ENCODE measurements at regions not wholly inside any gene's neighbourhood (a gene's known extent, or its start where the extent isn't known, plus 50 kb on each side); places are given as distances from the start of the nearest gene placed in this dataset.

DNA sequence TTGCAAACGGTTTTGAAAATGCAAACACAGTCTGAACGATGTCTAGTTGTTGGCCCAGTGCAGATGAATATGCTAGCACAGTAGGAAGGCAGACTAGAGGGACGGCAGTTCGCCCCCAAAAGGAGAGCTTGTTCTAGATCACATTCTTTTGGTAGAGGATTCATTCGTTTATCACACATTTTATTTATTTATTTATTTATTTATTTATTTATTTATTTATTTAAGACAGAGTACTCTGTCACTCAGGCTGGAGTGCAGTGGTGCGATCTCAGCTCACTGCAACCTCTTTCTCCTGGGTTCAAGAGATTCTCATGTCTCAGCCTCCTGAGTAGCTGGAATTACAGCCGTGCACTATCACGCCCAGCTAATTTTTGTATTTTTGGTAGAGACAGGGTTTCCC is 59.4 kb upstream of the ZPBP start:
- TF ChIP-seq, protein P1, sequence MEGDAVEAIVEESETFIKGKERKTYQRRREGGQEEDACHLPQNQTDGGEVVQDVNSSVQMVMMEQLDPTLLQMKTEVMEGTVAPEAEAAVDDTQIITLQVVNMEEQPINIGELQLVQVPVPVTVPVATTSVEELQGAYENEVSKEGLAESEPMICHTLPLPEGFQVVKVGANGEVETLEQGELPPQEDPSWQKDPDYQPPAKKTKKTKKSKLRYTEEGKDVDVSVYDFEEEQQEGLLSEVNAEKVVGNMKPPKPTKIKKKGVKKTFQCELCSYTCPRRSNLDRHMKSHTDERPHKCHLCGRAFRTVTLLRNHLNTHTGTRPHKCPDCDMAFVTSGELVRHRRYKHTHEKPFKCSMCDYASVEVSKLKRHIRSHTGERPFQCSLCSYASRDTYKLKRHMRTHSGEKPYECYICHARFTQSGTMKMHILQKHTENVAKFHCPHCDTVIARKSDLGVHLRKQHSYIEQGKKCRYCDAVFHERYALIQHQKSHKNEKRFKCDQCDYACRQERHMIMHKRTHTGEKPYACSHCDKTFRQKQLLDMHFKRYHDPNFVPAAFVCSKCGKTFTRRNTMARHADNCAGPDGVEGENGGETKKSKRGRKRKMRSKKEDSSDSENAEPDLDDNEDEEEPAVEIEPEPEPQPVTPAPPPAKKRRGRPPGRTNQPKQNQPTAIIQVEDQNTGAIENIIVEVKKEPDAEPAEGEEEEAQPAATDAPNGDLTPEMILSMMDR (IDR thresholded peaks at IDR 0.05), result no peak
- no peak for TF ChIP-seq EP300 (IDR thresholded peaks at IDR 0.05; ENCODE audit: borderline replicate concordance in 1 of 2, low read depth in 1 of 2, low read length in 1 of 2)
- no peak for TF ChIP-seq JUND (IDR thresholded peaks at IDR 0.05)
- TF ChIP-seq, protein P2, sequence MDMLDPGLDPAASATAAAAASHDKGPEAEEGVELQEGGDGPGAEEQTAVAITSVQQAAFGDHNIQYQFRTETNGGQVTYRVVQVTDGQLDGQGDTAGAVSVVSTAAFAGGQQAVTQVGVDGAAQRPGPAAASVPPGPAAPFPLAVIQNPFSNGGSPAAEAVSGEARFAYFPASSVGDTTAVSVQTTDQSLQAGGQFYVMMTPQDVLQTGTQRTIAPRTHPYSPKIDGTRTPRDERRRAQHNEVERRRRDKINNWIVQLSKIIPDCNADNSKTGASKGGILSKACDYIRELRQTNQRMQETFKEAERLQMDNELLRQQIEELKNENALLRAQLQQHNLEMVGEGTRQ (IDR thresholded peaks at IDR 0.05; ENCODE audit: borderline replicate concordance, low read depth, low read length), result no peak
- TF ChIP-seq, protein P3, sequence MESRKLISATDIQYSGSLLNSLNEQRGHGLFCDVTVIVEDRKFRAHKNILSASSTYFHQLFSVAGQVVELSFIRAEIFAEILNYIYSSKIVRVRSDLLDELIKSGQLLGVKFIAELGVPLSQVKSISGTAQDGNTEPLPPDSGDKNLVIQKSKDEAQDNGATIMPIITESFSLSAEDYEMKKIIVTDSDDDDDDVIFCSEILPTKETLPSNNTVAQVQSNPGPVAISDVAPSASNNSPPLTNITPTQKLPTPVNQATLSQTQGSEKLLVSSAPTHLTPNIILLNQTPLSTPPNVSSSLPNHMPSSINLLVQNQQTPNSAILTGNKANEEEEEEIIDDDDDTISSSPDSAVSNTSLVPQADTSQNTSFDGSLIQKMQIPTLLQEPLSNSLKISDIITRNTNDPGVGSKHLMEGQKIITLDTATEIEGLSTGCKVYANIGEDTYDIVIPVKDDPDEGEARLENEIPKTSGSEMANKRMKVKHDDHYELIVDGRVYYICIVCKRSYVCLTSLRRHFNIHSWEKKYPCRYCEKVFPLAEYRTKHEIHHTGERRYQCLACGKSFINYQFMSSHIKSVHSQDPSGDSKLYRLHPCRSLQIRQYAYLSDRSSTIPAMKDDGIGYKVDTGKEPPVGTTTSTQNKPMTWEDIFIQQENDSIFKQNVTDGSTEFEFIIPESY (IDR thresholded peaks at IDR 0.05; ENCODE audit: borderline replicate concordance, low read depth), result no peak
